ENCODE measurements at regions not wholly inside any gene's neighbourhood (a gene's known extent, or its start where the extent isn't known, plus 50 kb on each side); places are given as distances from the start of the nearest gene placed in this dataset.

DNA sequence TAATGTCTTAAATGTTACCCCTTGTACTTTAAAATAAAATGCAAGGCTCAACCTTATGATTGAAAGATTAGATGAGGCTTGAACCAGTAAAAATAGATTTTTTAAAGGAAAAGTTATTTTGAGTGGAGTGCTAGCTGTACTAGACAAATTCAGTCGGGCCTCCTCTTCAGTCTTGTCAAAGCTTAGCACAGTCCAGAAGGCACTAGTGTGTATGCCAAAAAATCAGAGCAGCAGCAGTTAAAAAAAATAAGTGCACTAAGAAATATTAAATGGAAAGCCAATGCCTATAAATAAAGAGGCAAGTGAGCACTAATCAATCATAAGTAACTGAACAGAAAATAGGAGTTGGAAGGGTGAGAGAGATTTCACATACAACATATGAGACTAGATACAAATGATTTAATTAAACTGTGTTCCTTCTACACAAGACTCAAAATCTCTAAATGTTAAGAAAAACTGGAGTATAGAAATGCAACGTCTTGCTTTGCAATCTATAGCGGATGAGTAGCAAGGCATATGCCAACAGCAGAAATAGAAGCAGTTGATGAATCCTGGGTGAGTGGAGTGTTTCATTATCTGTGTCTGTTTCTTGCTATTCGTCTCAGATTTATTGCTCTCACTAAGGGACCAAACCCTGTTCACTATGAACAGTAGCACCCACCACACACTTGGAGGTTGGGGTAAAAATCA is 172.1 kb downstream of the ETNK1 start:
- H2AFZ ChIP-seq (replicated peaks; ENCODE audit: low read length, poor library complexity), result no peak overlapping the region
- no peaks in the 10 kb centered on the region for H3K9me1 ChIP-seq (ENCODE audit: insufficient read depth, low read length)
- in situ Hi-C loops (cut with MboI; ENCODE audit: low sequenced_read_pairs) (no loop called here), dilution Hi-C loops (cut with HindIII; ENCODE audit: low sequenced_read_pairs, unreplicated experiment) (no loop called here), intact Hi-C loops (cut with micrococcal nuclease) (no loop called here)
- WGBS, 2 experiments (ENCODE audit: extremely low coverage in 2 of 2, insufficient read length in 1 of 2), result no CpG with 5 or more reads among the region's 4 CpGs
- H3K14ac ChIP-seq (replicated peaks; ENCODE audit: low read depth, low read length), result no peak overlapping the region
- ATAC-seq (ENCODE audit: low read depth) (no peak), DNase-seq (no peak)
- no peak overlapping the region for H4K8ac ChIP-seq (ENCODE audit: low read depth in 2 of 2, low read length in 2 of 2)
- no peaks in the 10 kb centered on the region for H3K79me1 ChIP-seq (ENCODE audit: low read depth in 1 of 2, low read length in 2 of 2)
- no peaks in the 10 kb centered on the region for H3K27me3 ChIP-seq (ENCODE audit: control insufficient read depth, insufficient read depth, low read length)
- ChIA-PET POLR2A (ENCODE audit: unreplicated experiment) (no interaction called here), CTCF (no interaction called here)
- H3K4me1 ChIP-seq (ENCODE audit: control insufficient read depth, insufficient read depth, low read length), result no peaks in the 10 kb centered on the region
- no TSS peak for BruUV-seq (replicated peaks)
- no peak overlapping the region for H3K56ac ChIP-seq (ENCODE audit: extremely low read depth, insufficient read depth, low read length)
- no peak overlapping the region for H4K5ac ChIP-seq (ENCODE audit: low read depth, low read length)
- H2AK5ac ChIP-seq (ENCODE audit: low read depth, low read length), result no peak overlapping the region
- H3K9ac ChIP-seq (ENCODE audit: low read depth, low read length), result no peak overlapping the region
- TF ChIP-seq CEBPB (IDR thresholded peaks at IDR 0.05; ENCODE audit: low read depth, low read length) (no peak), NFE2L2 (IDR thresholded peaks at IDR 0.05; ENCODE audit: low read depth, low read length) (no peak), BHLHE40 (IDR thresholded peaks at IDR 0.05; ENCODE audit: low read depth, low read length) (no peak), MAFK (IDR thresholded peaks at IDR 0.05; ENCODE audit: low read depth, low read length) (no peak), RAD21 (IDR thresholded peaks at IDR 0.05; ENCODE audit: low read length) (no peak), CHD1 (IDR thresholded peaks at IDR 0.05; ENCODE audit: low read depth, low read length) (no peak), MXI1 (IDR thresholded peaks at IDR 0.05; ENCODE audit: borderline replicate concordance, low read depth, low read length) (no peak), POLR2A (IDR thresholded peaks at IDR 0.05; ENCODE audit: low read depth, low read length) (no peak), RCOR1 (IDR thresholded peaks at IDR 0.05; ENCODE audit: insufficient replicate concordance, low read length) (no peak)
- TF ChIP-seq, protein P1, sequence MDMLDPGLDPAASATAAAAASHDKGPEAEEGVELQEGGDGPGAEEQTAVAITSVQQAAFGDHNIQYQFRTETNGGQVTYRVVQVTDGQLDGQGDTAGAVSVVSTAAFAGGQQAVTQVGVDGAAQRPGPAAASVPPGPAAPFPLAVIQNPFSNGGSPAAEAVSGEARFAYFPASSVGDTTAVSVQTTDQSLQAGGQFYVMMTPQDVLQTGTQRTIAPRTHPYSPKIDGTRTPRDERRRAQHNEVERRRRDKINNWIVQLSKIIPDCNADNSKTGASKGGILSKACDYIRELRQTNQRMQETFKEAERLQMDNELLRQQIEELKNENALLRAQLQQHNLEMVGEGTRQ (IDR thresholded peaks at IDR 0.05; ENCODE audit: low read depth, low read length), result no peak
- TF ChIP-seq, protein P2, sequence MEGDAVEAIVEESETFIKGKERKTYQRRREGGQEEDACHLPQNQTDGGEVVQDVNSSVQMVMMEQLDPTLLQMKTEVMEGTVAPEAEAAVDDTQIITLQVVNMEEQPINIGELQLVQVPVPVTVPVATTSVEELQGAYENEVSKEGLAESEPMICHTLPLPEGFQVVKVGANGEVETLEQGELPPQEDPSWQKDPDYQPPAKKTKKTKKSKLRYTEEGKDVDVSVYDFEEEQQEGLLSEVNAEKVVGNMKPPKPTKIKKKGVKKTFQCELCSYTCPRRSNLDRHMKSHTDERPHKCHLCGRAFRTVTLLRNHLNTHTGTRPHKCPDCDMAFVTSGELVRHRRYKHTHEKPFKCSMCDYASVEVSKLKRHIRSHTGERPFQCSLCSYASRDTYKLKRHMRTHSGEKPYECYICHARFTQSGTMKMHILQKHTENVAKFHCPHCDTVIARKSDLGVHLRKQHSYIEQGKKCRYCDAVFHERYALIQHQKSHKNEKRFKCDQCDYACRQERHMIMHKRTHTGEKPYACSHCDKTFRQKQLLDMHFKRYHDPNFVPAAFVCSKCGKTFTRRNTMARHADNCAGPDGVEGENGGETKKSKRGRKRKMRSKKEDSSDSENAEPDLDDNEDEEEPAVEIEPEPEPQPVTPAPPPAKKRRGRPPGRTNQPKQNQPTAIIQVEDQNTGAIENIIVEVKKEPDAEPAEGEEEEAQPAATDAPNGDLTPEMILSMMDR (conservative IDR thresholded peaks at IDR 0.05; ENCODE audit: low read depth, low read length), result no peak
- TF ChIP-seq, protein P3, sequence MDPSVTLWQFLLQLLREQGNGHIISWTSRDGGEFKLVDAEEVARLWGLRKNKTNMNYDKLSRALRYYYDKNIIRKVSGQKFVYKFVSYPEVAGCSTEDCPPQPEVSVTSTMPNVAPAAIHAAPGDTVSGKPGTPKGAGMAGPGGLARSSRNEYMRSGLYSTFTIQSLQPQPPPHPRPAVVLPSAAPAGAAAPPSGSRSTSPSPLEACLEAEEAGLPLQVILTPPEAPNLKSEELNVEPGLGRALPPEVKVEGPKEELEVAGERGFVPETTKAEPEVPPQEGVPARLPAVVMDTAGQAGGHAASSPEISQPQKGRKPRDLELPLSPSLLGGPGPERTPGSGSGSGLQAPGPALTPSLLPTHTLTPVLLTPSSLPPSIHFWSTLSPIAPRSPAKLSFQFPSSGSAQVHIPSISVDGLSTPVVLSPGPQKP (IDR thresholded peaks at IDR 0.05; ENCODE audit: borderline replicate concordance, low read depth, low read length), result no peak
- no peak overlapping the region for H4K91ac ChIP-seq (ENCODE audit: insufficient read depth, low read depth, low read length)
- H3K23ac ChIP-seq (ENCODE audit: low read depth, low read length), result no peak overlapping the region
- H2BK5ac ChIP-seq (ENCODE audit: low read depth, low read length, poor library complexity, severe bottlenecking), result no peak overlapping the region
- H3K18ac ChIP-seq (ENCODE audit: low read depth, low read length), result no peak overlapping the region
- no peak overlapping the region for H3K4ac ChIP-seq (ENCODE audit: low read depth, low read length)
- no peak overlapping the region for H2BK120ac ChIP-seq (ENCODE audit: low read depth, low read length)
- H2BK20ac ChIP-seq (ENCODE audit: low read depth, low read length), result no peak overlapping the region
- H2BK15ac ChIP-seq (ENCODE audit: low read depth, low read length), result no peak overlapping the region
- no peak overlapping the region for H3K4me2 ChIP-seq (ENCODE audit: low read depth, low read length)
- no peaks in the 10 kb centered on the region for H3K36me3 ChIP-seq (ENCODE audit: control insufficient read depth, insufficient read depth, low read length)
- no peak overlapping the region for H3K4me3 ChIP-seq (ENCODE audit: insufficient read depth, low read depth, low read length)
- H3K9me3 ChIP-seq (ENCODE audit: control insufficient read depth, insufficient read depth, low read length), result no peaks in the 10 kb centered on the region
- no peak overlapping the region for H2AK9ac ChIP-seq (replicated peaks; ENCODE audit: low read depth, low read length, poor library complexity)
- no peaks in the 10 kb centered on the region for H4K20me1 ChIP-seq (ENCODE audit: insufficient read depth, low read length)
- H3K27ac ChIP-seq (ENCODE audit: insufficient read depth, low read length), result no peak overlapping the region
